A549 (cell line): ENCODE measurements at regions not wholly inside any gene's neighbourhood (a gene's known extent, or its start where the extent isn't known, plus 50 kb on each side); places are given as distances from the start of the nearest gene placed in this dataset.

Experiments used
- BHLHE40 ChIP-seq: IDR thresholded peaks from 2 replicates; pipeline ENCODE4 v1.6.1; 2012; ENCODE audit warnings: low read depth, low read length, inconsistent platforms
- CEBPB ChIP-seq, 2 experiments: fragments of >200 bp in 1 of 2; sonication (Bioruptor Twin) in 1 of 2; formaldehyde crosslinking in 1 of 2; IDR thresholded peaks; 2 replicates each; pipeline ENCODE4 v1.6.1; 2012 to 2016
- CHD4 ChIP-seq: fragments of 200-600 bp; sonication (generic); IDR thresholded peaks from 2 replicates; pipeline ENCODE4 v1.6.1; 2016; ENCODE audit warnings: antibody characterized with exemption, mild to moderate bottlenecking, borderline replicate concordance
- CTCF ChIP-seq: fragments of >200 bp; sonication (Bioruptor Twin); formaldehyde crosslinking; IDR thresholded peaks from 3 replicates; pipeline ENCODE4 v1.5.1; 2016
- EP300 ChIP-seq, 2 experiments: fragments of >200 bp; sonication (Bioruptor Twin); formaldehyde crosslinking; IDR thresholded peaks; 2 replicates in 1 of 2; 3 replicates in 1 of 2; pipeline ENCODE4 v1.6.1; 2016 to 2017
- HDAC2 ChIP-seq: fragments of 200-600 bp; sonication (generic); IDR thresholded peaks from 2 replicates; pipeline ENCODE4 v1.6.1; 2016
- JUN ChIP-seq, 2 experiments: fragments of >200 bp; sonication (Bioruptor Twin); formaldehyde crosslinking; IDR thresholded peaks; 2 replicates in 1 of 2; 3 replicates in 1 of 2; pipeline ENCODE4 v1.6.1; 2016 to 2017
- JUNB ChIP-seq: fragments of >200 bp; sonication (Bioruptor Twin); formaldehyde crosslinking; IDR thresholded peaks from 2 replicates; pipeline ENCODE4 v1.6.1; 2016
- KDM1A ChIP-seq: fragments of 200-600 bp; sonication (generic); IDR thresholded peaks from 2 replicates; pipeline ENCODE4 v1.6.1; 2016; ENCODE audit warnings: low read depth, mild to moderate bottlenecking
- POLR2A ChIP-seq: IDR thresholded peaks from 2 replicates; pipeline ENCODE4 v1.6.1; 2012; ENCODE audit warnings: mild to moderate bottlenecking, low read length
- TFCP2L1 ChIP-seq: fragments of 250-450 bp; sonication (Bioruptor Pico); IDR thresholded peaks from 2 replicates; pipeline ENCODE4 v1.5.0; 2021; ENCODE audit warnings: mild to moderate bottlenecking
- TP53 ChIP-seq: fragments of 250-450 bp; sonication (Bioruptor Pico); IDR thresholded peaks from 2 replicates; pipeline ENCODE4 v1.5.0; 2021; ENCODE audit warnings: mild to moderate bottlenecking, moderate library complexity

- TF ChIP-seq CTCF (no peak), CHD4 (no peak), EP300 (IDR thresholded peaks at IDR 0.05) (no peak), POLR2A (no peak), CEBPB (IDR thresholded peaks at IDR 0.05) (no peak), BHLHE40 (no peak), HDAC2 (no peak), JUN (IDR thresholded peaks at IDR 0.05) (no peak), TP53 (CRISPR knock-in tag) (no peak), JUNB (no peak), TFCP2L1 (CRISPR knock-in tag) (no peak), KDM1A (no peak)
Measured at GRCh38 chr6:85828973-85829372, 186.3 kb upstream of the SYNCRIP start.
